C4-2B (cell line): ENCODE measurements at regions not wholly inside any gene's neighbourhood (a gene's known extent, or its start where the extent isn't known, plus 50 kb on each side); places are given as distances from the start of the nearest gene placed in this dataset.

ENCODE experiments used
- H3K27ac ChIP-seq: fragments of 450-650 bp; 2 replicates; pipeline ENCODE4 v1.5.1; 2017
- ZFX ChIP-seq: fragments of 450-650 bp; IDR thresholded peaks from 2 replicates; pipeline ENCODE4 v1.6.1; 2017
- TF ChIP-seq, protein P1 (sequence below): fragments of 450-650 bp; conservative IDR thresholded peaks from 2 replicates; pipeline ENCODE4 v1.5.1; 2017; ENCODE audit warnings: mild to moderate bottlenecking

DNA sequence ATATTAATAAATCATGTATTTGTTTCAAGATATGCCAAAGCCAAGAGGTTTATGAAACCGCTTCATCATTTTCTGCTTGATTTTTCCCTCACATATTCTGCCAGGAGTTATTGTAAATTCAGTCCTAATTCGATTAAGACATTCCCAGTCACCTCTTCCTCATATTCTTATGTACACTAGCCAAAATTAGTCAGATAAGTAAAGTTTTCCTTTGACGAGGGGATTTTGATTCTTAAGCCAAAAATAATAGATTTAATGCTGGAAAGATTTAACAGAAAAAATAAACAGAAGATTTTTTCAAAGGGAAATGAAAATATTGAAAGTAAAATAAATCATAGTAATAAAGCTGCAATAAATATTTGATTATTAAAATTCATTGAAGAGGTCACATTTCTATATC is 51.0 kb upstream of the VEGFC start:
- no peak overlapping the region for H3K27ac ChIP-seq
- TF ChIP-seq ZFX, result no peak
- TF ChIP-seq, protein P1, sequence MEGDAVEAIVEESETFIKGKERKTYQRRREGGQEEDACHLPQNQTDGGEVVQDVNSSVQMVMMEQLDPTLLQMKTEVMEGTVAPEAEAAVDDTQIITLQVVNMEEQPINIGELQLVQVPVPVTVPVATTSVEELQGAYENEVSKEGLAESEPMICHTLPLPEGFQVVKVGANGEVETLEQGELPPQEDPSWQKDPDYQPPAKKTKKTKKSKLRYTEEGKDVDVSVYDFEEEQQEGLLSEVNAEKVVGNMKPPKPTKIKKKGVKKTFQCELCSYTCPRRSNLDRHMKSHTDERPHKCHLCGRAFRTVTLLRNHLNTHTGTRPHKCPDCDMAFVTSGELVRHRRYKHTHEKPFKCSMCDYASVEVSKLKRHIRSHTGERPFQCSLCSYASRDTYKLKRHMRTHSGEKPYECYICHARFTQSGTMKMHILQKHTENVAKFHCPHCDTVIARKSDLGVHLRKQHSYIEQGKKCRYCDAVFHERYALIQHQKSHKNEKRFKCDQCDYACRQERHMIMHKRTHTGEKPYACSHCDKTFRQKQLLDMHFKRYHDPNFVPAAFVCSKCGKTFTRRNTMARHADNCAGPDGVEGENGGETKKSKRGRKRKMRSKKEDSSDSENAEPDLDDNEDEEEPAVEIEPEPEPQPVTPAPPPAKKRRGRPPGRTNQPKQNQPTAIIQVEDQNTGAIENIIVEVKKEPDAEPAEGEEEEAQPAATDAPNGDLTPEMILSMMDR, result no peak

DNA sequence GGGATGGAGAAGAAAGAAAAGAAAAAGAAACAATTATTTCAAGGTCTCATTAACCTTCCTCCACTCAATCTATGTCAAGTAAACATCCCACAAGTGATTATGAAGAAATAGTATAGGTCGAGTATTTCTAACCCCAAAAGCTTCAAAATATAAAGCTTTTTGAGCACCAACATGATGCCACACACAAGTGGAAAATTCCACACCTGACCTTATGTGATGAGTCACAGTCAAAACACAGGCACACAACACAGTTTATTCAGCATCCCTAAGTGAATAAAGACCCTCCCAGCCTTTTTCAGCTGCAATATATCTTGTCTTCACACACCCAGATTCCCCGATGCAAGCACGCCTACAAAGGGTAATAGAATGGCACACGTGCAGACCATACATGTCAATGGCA is 51.7 kb upstream of the VEGFC start:
- no peak for TF ChIP-seq ZFX
- TF ChIP-seq, protein P1, result no peak
- H3K27ac ChIP-seq, result no peak overlapping the region

DNA sequence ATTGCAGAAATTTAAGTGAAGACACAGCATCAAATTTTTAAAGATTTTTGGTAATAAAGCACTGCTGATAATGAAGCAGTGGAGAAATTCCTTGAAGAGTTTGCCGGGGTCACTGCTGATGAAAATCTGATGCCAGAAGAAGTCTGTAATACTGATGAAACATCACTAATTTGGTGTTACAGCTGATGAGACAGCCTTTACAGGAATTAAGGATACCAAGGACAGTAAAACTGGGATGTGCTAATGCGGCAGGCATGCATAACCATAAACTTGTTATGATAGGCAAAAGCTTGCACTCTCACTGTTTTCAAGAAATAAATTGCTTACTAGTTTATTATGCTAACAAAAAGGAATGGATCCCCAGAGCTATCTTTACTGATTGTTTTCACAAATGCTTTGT is 52.9 kb upstream of the VEGFC start:
- no peak overlapping the region for H3K27ac ChIP-seq
- TF ChIP-seq, protein P1, result no peak
- TF ChIP-seq ZFX, result no peak

DNA sequence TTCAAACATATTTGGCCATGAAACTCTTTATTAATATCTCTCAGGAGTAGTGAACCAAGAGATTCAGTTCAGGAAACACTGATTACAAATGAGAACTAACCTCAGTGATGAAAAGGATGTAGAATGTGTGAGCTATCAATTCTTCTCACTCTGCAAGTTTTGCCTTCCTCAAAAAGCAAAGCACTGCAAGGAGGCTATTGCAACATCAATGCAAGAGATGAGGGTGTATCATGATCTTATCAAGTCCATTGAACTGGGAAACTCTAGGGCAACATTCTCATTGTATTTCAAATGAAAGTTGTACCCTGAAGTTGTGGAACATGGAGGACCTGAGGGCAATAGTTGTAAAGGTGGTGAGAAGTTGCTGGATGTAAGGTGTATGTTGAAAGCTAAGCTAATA is 56.4 kb upstream of the VEGFC start:
- H3K27ac ChIP-seq, result no peak overlapping the region
- TF ChIP-seq, protein P1, result no peak
- no peak for TF ChIP-seq ZFX

DNA sequence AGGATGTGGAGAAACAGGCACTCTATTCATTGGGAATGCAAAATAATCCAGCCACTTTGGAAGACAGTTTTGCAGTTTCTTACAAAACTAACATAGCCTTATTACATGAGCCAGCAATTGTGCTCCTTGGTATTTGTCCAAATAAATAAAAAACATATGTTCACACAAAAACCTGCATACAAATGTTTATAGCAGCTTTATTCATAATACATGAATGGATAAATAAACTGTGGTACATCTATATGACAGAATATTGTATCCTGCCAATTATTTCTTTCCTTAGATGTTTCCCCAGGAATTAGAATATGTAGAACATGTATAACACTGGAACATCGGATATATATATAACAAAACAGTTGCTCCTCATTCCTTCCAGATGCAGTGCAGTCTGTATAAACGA is 57.7 kb upstream of the VEGFC start:
- no peak for TF ChIP-seq ZFX
- TF ChIP-seq, protein P1, result no peak
- no peak overlapping the region for H3K27ac ChIP-seq

DNA sequence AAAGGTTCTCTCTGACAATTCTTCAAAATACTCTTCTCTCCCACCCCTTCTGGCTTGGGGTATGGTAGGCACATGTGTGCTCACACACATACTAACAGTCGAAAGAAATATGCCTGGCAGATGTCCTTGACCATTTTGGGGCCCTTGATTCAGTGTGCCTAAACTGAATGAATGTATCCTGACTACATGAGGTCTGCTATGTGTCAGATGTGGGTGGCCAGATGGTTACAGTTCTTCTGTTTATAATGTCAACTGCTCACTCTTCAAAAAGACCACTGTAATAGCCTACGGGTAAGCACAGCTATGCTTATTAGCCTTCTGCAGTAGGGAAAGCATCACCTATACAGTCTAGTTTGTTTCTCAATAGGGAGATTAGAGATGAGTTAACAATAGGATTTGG is 63.7 kb upstream of the VEGFC start:
- no peak overlapping the region for H3K27ac ChIP-seq
- TF ChIP-seq ZFX, result no peak
- TF ChIP-seq, protein P1, result no peak

DNA sequence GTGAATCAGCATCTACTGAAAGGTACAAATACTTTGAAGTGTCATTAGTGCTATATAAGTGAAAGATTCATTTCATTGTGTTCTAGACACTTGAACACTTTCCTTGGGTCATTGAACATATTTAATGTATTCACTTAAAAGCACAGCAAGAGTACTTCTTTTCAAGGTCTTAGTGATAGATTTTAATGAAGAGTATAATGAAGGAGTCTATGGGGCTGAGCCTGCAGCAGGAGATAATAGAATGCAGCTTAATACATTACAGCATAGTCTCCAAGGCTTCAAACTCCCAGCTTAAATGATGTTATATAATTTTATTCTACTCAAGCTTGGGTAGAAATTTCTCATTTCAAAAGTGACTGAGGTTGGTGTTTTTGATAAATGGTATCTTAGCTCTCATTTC is 66.1 kb upstream of the VEGFC start:
- TF ChIP-seq, protein P1, result no peak
- TF ChIP-seq ZFX, result no peak

More for the DNA sequence above, 66.1 kb upstream of the VEGFC start:
- H3K27ac ChIP-seq, result no peak overlapping the region
